Effector memory CD8-positive, alpha-beta T cell (primary cell): ENCODE measurements at regions not wholly inside any gene's neighbourhood (a gene's known extent, or its start where the extent isn't known, plus 50 kb on each side); places are given as distances from the start of the nearest gene placed in this dataset.
"Not testable (repeated sequence)": the region's sequence is repeated elsewhere in the genome, so short reads cannot be mapped to it uniquely, and the experiment has no call there.

Experiments used
- ATAC-seq: fragments of 150-1000 bp; cut with Tn5 transposase; replicated peaks from 2 replicates; pipeline ENCODE4 v1.10.0; 2021; ENCODE audit warnings: mild to moderate bottlenecking, moderate library complexity
- DNase-seq, 3 experiments: peaks; one replicate each; pipeline ENCODE4 v3.0.0; 2021
- H3K27ac Mint-ChIP-seq, 2 donors: one replicate each; pipeline ENCODE4 v1.8.0; 2022; ENCODE audit warnings: mild to moderate bottlenecking in 2 of 2, mixed read lengths in 2 of 2, moderate library complexity in 2 of 2
- H3K27me3 Mint-ChIP-seq, 2 donors: one replicate each; pipeline ENCODE4 v1.8.0; 2022; ENCODE audit warnings: mixed read lengths in 2 of 2
- H3K36me3 Mint-ChIP-seq: one replicate; pipeline ENCODE4 v1.8.0; 2022; ENCODE audit warnings: mild to moderate bottlenecking, moderate library complexity, mixed read lengths; ENCODE audit not compliant: insufficient read depth
- H3K4me1 Mint-ChIP-seq, 2 donors: one replicate each; pipeline ENCODE4 v1.8.0; 2022; ENCODE audit warnings: low read depth in 2 of 2, mixed read lengths in 2 of 2
- H3K4me3 Mint-ChIP-seq, 2 donors: one replicate each; pipeline ENCODE4 v1.8.0; 2022; ENCODE audit warnings: mild to moderate bottlenecking in 2 of 2, mixed read lengths in 2 of 2, moderate library complexity in 2 of 2
- H3K9me3 Mint-ChIP-seq, 2 donors: one replicate each; pipeline ENCODE4 v1.8.0; 2022; ENCODE audit warnings: mixed read lengths in 2 of 2

DNA sequence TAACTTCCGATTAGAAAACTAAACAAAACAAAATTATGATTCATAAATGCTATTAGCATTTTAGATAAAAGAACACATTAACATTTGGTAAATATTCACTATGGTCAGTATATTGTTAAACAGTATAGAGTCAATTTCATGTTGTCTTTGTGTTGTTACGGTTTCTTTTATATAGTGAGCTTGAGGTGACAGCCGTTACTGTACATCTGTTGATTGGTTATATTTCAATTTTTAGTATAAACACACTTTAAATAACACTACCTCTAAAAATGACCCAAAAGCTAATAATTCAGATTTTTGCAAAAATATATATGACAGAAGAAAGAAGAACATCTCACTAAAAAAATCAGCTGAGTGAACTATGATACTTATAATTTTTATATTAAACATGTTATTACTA lies 249.0 kb upstream of the LUZP2 start:
- Mint-ChIP-seq H3K4me1 (no peaks in the 10 kb centered on the region), H3K9me3 (peaks cover 4 to 8% of the 10 kb centered on the region in 2 donors), H3K4me3 (no peak overlapping the region), H3K36me3 (no peaks in the 10 kb centered on the region), H3K27me3 (no peaks in the 10 kb centered on the region), H3K27ac (no peak overlapping the region)
- no peak for DNase-seq
- no peak for ATAC-seq

DNA sequence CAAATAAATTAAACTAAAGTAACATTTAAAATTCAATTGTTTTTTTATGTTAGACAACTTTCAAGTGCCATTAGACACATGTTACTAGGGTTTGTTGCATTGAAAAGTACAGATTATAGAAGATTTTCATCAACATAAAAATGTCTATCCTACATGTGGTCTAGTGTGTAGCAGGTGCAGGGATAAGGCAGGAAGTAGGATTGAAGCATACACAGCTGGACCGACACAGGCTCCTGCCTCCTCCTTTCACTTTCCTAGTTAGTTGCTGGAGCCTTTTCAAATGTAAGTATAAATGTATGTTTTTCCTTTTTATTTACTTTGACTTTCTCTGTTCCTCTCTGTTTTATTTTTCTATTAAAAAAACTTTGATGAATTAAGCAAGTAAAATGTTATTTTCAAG lies 246.9 kb upstream of the LUZP2 start:
- Mint-ChIP-seq H3K27me3 (no peaks in the 10 kb centered on the region), H3K4me3 (no peak overlapping the region), H3K27ac (no peak overlapping the region), H3K4me1 (no peaks in the 10 kb centered on the region), H3K36me3 (no peaks in the 10 kb centered on the region), H3K9me3 (peaks cover 4 to 8% of the 10 kb centered on the region in 2 donors)
- DNase-seq (no peak), ATAC-seq (no peak)

DNA sequence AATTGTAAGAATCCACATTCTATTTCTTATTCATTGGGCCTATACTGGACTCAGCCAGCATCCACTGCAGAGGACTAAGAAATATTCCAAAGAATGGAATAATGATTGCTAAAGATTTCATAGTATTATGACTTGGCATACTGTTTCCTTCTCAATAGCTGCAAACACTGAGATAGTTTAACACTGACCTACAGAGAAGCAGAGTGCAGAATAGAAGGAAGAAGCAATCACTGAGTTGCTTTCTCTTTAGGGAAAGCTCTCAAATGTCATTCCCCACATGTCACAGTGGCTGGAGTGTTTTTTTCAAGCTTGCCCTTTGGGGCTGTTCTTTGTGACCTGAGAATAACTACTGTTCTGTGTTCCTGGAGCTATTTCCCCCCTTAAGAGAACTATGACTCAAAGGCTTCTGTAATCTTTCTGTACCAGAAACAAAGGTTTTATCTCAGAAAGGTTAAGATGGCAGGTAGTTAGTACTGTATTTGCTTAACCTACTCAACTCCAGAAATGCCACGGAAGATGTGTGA lies 243.6 kb upstream of the LUZP2 start:
- no peaks in the 10 kb centered on the region for H3K36me3 Mint-ChIP-seq

DNA sequence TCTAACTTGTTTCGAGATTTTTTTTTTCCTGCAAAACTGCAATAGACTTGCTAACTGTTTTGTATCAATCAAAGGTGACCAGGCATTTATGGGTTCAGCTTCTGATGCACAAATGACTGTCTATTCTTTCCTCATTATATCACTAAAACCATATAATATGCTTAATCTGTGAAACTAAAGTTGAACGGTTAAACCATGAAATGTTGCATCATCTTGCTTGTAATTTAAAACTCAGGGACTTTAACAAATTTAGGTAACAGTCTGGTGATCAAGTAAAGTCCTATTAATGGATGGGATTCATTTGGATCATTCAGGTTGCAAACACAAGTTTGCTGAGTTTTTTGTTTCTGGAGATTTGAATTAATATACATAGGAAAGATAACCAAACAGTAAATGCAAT lies 232.0 kb upstream of the LUZP2 start:
- Mint-ChIP-seq H3K36me3 (no peaks in the 10 kb centered on the region), H3K27ac (no peak overlapping the region), H3K4me3 (no peak overlapping the region), H3K27me3 (no peaks in the 10 kb centered on the region), H3K9me3 (peaks cover 0 to 4% of the 10 kb centered on the region in 2 donors), H3K4me1 (no peaks in the 10 kb centered on the region)
- no peak for ATAC-seq
- no peak for DNase-seq

More for the DNA sequence above, 243.6 kb upstream of the LUZP2 start:
- Mint-ChIP-seq H3K4me3 (no peak overlapping the region), H3K9me3 (peaks cover 1 to 8% of the 10 kb centered on the region in 2 donors), H3K27ac (no peak overlapping the region), H3K4me1 (no peaks in the 10 kb centered on the region), H3K27me3 (no peaks in the 10 kb centered on the region)
- no peak for DNase-seq
- no peak for ATAC-seq

DNA sequence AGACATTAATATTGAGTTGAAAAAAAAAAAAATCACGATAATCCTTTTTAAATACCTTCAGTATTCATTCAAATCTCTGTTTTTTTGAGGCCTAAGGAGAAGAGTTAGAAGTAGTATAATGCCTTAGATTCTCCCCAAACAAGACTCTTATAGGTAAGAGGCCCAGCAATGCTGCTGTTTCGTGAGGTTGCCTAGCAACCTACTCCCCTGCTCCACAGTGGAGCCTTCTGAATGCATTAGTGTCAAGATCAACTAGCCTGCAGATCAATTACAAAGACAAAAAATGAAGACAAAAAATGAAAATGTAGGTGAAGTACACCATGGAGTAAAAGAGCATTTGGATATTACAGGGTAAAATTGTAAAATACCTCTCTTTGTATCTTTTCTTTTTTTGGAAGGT lies 229.8 kb upstream of the LUZP2 start:
- Mint-ChIP-seq H3K9me3 (peaks cover 0 to 2% of the 10 kb centered on the region in 2 donors), H3K27me3 (no peaks in the 10 kb centered on the region), H3K4me1 (no peaks in the 10 kb centered on the region), H3K36me3 (no peaks in the 10 kb centered on the region), H3K27ac (no peak overlapping the region), H3K4me3 (no peak overlapping the region)
- no peak for ATAC-seq
- no peak for DNase-seq

DNA sequence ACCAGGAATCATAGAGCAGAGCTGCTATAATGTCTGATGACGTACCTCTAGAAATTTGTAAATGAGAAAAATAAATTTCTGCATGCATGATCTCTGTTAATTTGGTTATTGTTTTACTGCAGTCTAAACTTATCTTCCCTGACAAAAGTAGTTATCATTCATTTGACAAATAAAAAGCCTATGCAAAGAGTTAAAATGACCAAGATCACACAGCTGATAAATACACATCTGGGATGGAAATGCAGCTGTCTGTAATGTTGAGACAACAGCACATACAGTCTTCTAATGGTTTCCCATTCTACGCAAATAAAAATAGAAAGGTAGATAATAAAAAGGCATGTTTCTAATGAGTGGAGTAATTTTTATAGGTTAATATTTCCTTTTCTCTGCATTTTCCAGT lies 225.1 kb upstream of the LUZP2 start:
- no peaks in the 10 kb centered on the region for H3K4me1 Mint-ChIP-seq
- no peaks in the 10 kb centered on the region for H3K36me3 Mint-ChIP-seq
- no peak for DNase-seq
- no peak for ATAC-seq
- no peak overlapping the region for H3K4me3 Mint-ChIP-seq
- no peaks in the 10 kb centered on the region for H3K27me3 Mint-ChIP-seq
- peaks cover 5 to 10% of the 10 kb centered on the region in 2 donors for H3K9me3 Mint-ChIP-seq
- H3K27ac Mint-ChIP-seq, result no peak overlapping the region

DNA sequence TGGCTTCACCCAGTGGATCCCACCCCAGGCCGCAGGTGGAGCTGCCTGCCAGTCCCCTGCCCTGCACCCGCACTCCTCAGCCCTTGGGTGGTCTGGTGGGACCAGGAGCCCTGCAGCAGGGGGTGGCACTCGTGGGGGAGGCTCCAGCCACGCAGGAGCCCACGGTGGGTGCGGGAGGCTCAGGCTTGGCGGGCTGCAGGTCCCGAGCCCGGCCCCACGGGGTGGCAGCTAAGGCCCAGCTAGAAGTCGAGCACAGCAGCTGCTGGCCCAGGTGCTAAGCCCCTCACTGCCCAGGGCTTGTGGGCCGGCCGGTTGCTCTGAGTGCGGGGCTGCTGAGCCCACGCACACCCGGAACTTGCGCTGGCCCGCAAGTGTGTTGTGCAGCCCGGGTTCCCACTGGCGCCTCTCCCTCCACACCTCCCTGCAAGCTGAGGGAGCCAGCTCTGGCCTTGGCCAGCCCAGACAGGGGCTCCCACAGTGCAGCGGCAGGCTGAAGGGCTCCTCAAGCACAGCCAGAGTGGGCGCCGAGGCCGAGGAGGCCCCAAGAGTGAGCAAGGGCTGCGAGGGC lies 222.6 kb upstream of the LUZP2 start:
- DNase-seq, ATAC-seq, H3K4me1 Mint-ChIP-seq, H3K36me3 Mint-ChIP-seq, H3K27me3 Mint-ChIP-seq, H3K27ac Mint-ChIP-seq, H3K9me3 Mint-ChIP-seq, H3K4me3 Mint-ChIP-seq: not testable (repeated sequence)

DNA sequence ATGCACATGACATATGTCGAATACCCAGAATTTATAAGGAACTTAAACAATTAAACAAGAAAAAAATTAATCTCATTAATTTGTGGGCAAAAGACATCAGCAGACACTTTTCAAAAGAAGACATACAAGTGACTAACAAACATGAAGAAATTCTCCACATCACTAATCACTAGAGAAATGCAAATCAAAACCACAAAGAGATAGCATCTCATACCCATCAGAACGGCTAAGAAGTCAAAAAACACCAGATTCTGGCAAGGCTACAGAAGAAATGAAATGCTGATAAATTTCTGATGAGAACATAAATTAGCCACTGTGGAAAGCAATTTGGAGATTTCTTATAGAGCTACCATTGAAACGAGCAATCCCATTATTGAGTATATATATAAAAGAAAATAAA lies 210.6 kb upstream of the LUZP2 start:
- H3K4me3 Mint-ChIP-seq, result no peak overlapping the region
- H3K27me3 Mint-ChIP-seq, result no peaks in the 10 kb centered on the region
- H3K9me3 Mint-ChIP-seq, result peaks cover 15 to 21% of the 10 kb centered on the region in 2 donors
- no peak overlapping the region for H3K27ac Mint-ChIP-seq
- H3K4me1 Mint-ChIP-seq, result no peaks in the 10 kb centered on the region
- H3K36me3 Mint-ChIP-seq, result no peaks in the 10 kb centered on the region
- no peak for DNase-seq
- no peak for ATAC-seq

DNA sequence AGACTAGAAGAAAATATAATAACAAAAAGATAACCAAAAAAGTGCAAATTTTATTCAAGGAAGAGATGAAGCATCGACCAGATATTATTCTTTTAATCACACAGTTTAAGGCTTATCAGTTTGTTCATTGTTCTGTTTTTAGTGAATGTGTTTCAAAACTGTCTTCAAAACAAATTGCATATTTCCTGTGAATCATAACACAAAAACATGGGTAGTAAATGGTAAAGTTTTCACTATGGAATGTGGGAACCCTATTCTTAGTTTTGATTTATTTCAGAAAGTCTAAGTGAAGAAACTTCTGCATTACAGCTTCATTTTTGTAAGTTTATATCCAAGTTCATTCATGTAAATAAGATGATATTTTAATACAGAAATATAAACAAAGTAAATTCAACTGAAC lies 207.6 kb upstream of the LUZP2 start:
- no peaks in the 10 kb centered on the region for H3K36me3 Mint-ChIP-seq
- ATAC-seq (no peak), DNase-seq (no peak)
- H3K27ac Mint-ChIP-seq, result no peak overlapping the region
- peaks cover 14 to 28% of the 10 kb centered on the region in 2 donors for H3K9me3 Mint-ChIP-seq
- no peaks in the 10 kb centered on the region for H3K27me3 Mint-ChIP-seq
- no peak overlapping the region for H3K4me3 Mint-ChIP-seq
- peaks cover 0 to 3% of the 10 kb centered on the region in 2 donors for H3K4me1 Mint-ChIP-seq

DNA sequence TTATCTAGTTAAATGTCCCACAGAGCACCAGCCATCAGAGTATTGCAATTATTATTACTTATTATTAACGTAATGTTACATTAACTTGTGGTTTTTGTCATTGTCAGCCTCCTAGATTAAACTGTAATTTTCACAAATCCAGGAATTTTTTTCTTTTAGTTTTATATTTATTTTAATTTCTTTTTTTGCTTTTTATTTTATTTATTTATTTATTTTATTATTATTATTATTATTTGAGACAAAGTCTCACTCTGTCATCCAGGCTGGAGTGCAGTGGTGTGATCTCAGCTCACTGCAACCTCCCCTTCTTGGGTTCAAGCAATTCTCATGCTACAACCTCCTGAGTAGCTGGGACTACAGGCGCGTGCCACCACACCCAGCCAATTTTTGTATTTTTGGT lies 202.9 kb upstream of the LUZP2 start:
- H3K36me3 Mint-ChIP-seq, result no peaks in the 10 kb centered on the region
- ATAC-seq (no peak), DNase-seq (no peak)
- no peak overlapping the region for H3K27ac Mint-ChIP-seq
- no peak overlapping the region for H3K4me3 Mint-ChIP-seq
- no peaks in the 10 kb centered on the region for H3K27me3 Mint-ChIP-seq
- H3K4me1 Mint-ChIP-seq, result peaks cover 0 to 3% of the 10 kb centered on the region in 2 donors
- H3K9me3 Mint-ChIP-seq, result peaks cover 7 to 10% of the 10 kb centered on the region in 2 donors

DNA sequence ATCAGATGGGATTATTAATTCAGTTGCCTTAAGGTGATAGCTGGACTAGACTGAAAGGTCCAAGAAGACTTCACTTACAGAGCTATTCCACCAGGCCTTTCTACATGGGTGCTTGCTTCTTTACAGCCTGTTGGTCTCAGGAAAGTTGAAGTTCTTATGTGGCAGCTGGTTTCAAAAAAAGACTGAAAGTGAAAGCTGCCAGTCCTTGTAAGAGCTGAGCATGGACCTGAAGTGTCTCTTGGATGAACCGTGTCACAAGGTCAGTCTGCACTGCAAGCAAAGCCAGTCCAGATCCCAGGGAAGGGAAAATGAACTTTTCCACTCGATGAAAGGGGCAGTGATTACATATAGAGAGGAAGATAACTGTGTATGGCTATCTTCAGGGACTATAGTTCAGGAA lies 201.5 kb upstream of the LUZP2 start:
- Mint-ChIP-seq H3K9me3 (peaks cover 10 to 13% of the 10 kb centered on the region in 2 donors), H3K4me3 (peak overlapping the region in 1 of 2 donors; percentile 42), H3K4me1 (peaks cover 0 to 3% of the 10 kb centered on the region in 2 donors), H3K36me3 (no peaks in the 10 kb centered on the region), H3K27me3 (no peaks in the 10 kb centered on the region), H3K27ac (peak overlapping the region in 1 of 2 donors; percentile 86)
- DNase-seq (no peak), ATAC-seq (peak; percentile 53)

DNA sequence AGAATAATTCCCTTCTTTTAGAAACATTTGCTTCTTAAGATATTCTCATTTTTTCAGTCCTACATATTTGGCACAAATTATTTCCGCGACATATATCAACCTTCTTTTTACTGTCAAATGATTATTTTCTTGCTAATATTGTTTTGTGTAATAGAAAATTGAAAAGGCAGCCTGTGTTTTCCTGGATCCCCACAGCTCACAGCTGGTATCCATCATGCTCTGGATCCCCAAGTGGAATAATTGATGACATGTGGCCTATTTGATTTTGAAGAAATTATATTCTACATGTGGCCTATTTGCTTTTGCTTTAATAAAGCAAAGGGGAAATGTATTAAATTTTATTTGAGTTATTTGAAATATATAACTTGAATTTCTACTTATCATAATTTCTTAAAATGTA lies 199.4 kb upstream of the LUZP2 start:
- no peak overlapping the region for H3K27ac Mint-ChIP-seq
- H3K4me3 Mint-ChIP-seq, result no peak overlapping the region
- H3K36me3 Mint-ChIP-seq, result no peaks in the 10 kb centered on the region
- H3K9me3 Mint-ChIP-seq, result peaks cover 11 to 12% of the 10 kb centered on the region in 2 donors
- peaks cover 0 to 2% of the 10 kb centered on the region in 2 donors for H3K4me1 Mint-ChIP-seq
- H3K27me3 Mint-ChIP-seq, result no peaks in the 10 kb centered on the region
- DNase-seq, result no peak
- ATAC-seq, result no peak

DNA sequence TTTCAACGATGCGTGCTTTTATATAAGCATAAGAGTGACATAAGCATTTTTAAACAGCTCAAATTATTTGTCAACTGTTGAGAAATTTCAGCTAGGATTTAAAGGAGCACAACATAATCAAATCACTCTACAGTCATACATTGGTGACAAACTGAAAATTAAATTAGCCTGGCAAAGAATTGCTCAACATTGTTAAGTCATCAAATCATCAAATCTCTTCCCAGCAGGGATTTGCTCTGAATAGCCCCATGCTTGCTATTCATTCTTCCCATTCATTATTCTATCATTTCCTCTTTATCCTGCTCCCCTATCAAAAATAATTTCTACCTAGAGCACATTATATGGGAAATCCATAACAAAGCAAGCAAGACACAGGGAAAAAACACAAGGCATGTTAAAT lies 198.7 kb upstream of the LUZP2 start:
- no peak overlapping the region for H3K27ac Mint-ChIP-seq
- ATAC-seq (no peak), DNase-seq (no peak)
- H3K4me1 Mint-ChIP-seq, result no peaks in the 10 kb centered on the region
- H3K36me3 Mint-ChIP-seq, result no peaks in the 10 kb centered on the region
- no peaks in the 10 kb centered on the region for H3K27me3 Mint-ChIP-seq
- H3K9me3 Mint-ChIP-seq, result peaks cover 8 to 9% of the 10 kb centered on the region in 2 donors
- no peak overlapping the region for H3K4me3 Mint-ChIP-seq

DNA sequence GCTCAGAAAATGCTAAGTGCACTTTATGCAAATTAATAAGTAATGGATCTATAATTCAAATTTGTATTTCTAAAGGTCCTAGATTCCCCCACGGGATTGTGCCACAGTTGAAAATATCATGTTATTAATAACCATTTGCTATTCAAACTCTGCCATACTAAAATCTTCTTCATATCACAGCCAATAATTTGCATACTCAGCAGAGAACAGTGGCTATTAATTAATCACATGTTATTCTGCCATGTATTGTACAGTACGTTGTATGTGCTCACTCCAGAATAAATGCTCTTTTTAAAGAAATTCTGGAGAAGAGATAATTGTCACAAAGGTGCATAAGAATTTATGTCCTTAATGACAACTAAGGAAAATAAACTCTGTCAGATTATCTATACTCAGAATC lies 184.9 kb upstream of the LUZP2 start:
- DNase-seq (no peak), ATAC-seq (no peak)
- no peaks in the 10 kb centered on the region for H3K27me3 Mint-ChIP-seq
- H3K9me3 Mint-ChIP-seq, result peaks cover 5 to 32% of the 10 kb centered on the region in 2 donors
- H3K27ac Mint-ChIP-seq, result peak overlapping the region in 1 of 2 donors; percentile 49
- peaks cover 0 to 6% of the 10 kb centered on the region in 2 donors for H3K4me1 Mint-ChIP-seq
- H3K36me3 Mint-ChIP-seq, result no peaks in the 10 kb centered on the region
- peak overlapping the region in 1 of 2 donors; percentile 49 for H3K4me3 Mint-ChIP-seq
